ENCODE measurements at regions not wholly inside any gene's neighbourhood (a gene's known extent, or its start where the extent isn't known, plus 50 kb on each side); places are given as distances from the start of the nearest gene placed in this dataset.
A peak's percentile ranks its signal among the peaks of the same experiment; 100 is the strongest.

DNA sequence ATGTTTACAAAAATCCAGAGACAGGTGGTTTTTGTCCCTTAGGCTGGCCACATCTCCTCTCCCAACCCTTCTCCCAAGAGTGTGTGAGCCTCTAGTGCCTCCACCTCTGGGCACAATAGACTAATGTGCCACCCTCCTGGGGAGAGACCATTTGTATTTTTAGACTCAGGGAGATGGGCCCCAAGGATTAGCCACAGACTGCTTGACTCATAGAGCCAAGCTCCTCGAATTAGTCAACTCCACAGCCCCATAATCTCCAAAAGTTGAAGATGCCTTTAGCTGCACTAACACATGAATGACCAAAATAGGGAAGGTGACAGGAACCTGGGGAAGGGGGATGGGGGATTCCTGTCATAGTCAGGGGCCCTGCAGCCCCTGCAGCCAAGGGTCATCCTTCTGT lies 53.0 kb upstream of the LRRC32 start (continued):
- no peak for TF ChIP-seq ELF1 (IDR thresholded peaks at IDR 0.05; ENCODE audit: borderline replicate concordance, low read depth)
- TF ChIP-seq, protein P1, sequence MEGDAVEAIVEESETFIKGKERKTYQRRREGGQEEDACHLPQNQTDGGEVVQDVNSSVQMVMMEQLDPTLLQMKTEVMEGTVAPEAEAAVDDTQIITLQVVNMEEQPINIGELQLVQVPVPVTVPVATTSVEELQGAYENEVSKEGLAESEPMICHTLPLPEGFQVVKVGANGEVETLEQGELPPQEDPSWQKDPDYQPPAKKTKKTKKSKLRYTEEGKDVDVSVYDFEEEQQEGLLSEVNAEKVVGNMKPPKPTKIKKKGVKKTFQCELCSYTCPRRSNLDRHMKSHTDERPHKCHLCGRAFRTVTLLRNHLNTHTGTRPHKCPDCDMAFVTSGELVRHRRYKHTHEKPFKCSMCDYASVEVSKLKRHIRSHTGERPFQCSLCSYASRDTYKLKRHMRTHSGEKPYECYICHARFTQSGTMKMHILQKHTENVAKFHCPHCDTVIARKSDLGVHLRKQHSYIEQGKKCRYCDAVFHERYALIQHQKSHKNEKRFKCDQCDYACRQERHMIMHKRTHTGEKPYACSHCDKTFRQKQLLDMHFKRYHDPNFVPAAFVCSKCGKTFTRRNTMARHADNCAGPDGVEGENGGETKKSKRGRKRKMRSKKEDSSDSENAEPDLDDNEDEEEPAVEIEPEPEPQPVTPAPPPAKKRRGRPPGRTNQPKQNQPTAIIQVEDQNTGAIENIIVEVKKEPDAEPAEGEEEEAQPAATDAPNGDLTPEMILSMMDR (IDR thresholded peaks at IDR 0.05 in 2 of 3, conservative IDR thresholded peaks at IDR 0.05 in 1 of 3; ENCODE audit: borderline replicate concordance in 1 of 3, insufficient read depth in 1 of 3, low read depth in 2 of 3, low read length in 2 of 3) = no peak
- TF ChIP-seq POLR2AphosphoS5 (IDR thresholded peaks at IDR 0.05; ENCODE audit: low read depth, low read length) = no peak
- TF ChIP-seq EGR1 (IDR thresholded peaks at IDR 0.05; ENCODE audit: low read depth) = no peak
- TF ChIP-seq, protein P2, sequence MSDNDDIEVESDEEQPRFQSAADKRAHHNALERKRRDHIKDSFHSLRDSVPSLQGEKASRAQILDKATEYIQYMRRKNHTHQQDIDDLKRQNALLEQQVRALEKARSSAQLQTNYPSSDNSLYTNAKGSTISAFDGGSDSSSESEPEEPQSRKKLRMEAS (IDR thresholded peaks at IDR 0.05) = no peak
- no peak for TF ChIP-seq YY1 (IDR thresholded peaks at IDR 0.05; ENCODE audit: extremely low read depth, insufficient replicate concordance, low read depth, low read length)

DNA sequence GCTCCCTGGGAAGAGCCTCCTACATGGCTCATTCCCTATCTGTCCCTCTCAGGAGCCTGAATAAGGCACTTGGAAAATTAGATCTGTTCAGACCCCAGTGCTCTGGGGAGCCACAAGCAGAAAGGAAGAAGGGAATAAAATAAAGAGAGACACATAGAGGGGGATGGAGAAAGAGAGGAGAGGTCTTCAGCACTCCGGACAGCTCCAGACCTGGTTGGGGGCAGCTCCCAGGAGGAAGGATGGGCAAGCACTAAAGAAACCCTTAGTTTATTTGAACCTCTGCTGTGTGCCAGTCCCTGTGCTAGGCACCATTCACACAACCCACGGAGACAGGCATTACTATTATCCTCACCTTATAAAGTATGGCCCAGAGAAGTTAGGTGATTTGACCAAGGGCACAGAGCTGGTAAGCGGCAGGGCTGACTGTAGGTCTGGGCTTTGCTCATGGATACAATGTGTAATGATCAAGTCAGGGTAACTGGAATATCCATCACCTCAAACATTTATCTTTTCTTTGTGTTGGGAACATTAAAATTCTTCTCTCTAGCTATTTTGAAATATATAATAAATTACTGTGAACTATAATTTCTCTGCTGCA lies 53.7 kb upstream of the LRRC32 start:
- RAD21 ChIA-PET (ENCODE audit: low non-redundant PET in 1 of 2, low total read pairs in 2 of 2, uncharacterized antibody in 2 of 2, unreplicated experiment in 2 of 2) = interaction anchor here in 1 of 2 experiments (0.5 kb wide), 1 partner anchor 216 kb away, joined by 3 read pairs; no protein-coding TSS in a partner anchor
- no peaks in the 10 kb centered on the region for H4K20me1 ChIP-seq (ENCODE audit: insufficient read depth)
- no peaks in the 10 kb centered on the region for H3K9me2 ChIP-seq (ENCODE audit: insufficient read depth)
- peaks cover 49% of the 10 kb centered on the region for H3K27me3 ChIP-seq (ENCODE audit: insufficient read depth, low read length)
- no peak overlapping the region for H2AFZ ChIP-seq (ENCODE audit: low read depth, low read length, poor library complexity, severe bottlenecking)
- TF ChIP-seq, protein P3, sequence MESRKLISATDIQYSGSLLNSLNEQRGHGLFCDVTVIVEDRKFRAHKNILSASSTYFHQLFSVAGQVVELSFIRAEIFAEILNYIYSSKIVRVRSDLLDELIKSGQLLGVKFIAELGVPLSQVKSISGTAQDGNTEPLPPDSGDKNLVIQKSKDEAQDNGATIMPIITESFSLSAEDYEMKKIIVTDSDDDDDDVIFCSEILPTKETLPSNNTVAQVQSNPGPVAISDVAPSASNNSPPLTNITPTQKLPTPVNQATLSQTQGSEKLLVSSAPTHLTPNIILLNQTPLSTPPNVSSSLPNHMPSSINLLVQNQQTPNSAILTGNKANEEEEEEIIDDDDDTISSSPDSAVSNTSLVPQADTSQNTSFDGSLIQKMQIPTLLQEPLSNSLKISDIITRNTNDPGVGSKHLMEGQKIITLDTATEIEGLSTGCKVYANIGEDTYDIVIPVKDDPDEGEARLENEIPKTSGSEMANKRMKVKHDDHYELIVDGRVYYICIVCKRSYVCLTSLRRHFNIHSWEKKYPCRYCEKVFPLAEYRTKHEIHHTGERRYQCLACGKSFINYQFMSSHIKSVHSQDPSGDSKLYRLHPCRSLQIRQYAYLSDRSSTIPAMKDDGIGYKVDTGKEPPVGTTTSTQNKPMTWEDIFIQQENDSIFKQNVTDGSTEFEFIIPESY (IDR thresholded peaks at IDR 0.05; ENCODE audit: extremely low read depth, insufficient replicate concordance, low read length) = no peak
- TF ChIP-seq, protein P4, sequence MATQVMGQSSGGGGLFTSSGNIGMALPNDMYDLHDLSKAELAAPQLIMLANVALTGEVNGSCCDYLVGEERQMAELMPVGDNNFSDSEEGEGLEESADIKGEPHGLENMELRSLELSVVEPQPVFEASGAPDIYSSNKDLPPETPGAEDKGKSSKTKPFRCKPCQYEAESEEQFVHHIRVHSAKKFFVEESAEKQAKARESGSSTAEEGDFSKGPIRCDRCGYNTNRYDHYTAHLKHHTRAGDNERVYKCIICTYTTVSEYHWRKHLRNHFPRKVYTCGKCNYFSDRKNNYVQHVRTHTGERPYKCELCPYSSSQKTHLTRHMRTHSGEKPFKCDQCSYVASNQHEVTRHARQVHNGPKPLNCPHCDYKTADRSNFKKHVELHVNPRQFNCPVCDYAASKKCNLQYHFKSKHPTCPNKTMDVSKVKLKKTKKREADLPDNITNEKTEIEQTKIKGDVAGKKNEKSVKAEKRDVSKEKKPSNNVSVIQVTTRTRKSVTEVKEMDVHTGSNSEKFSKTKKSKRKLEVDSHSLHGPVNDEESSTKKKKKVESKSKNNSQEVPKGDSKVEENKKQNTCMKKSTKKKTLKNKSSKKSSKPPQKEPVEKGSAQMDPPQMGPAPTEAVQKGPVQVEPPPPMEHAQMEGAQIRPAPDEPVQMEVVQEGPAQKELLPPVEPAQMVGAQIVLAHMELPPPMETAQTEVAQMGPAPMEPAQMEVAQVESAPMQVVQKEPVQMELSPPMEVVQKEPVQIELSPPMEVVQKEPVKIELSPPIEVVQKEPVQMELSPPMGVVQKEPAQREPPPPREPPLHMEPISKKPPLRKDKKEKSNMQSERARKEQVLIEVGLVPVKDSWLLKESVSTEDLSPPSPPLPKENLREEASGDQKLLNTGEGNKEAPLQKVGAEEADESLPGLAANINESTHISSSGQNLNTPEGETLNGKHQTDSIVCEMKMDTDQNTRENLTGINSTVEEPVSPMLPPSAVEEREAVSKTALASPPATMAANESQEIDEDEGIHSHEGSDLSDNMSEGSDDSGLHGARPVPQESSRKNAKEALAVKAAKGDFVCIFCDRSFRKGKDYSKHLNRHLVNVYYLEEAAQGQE (IDR thresholded peaks at IDR 0.05; ENCODE audit: low read depth) = peak; percentile 74
- H3K4me1 ChIP-seq (ENCODE audit: control insufficient read depth in 1 of 2, insufficient read depth in 2 of 2, low read length in 2 of 2) = peaks cover 0 to 10% of the 10 kb centered on the region in 2 experiments; a peak in 2 of 4 replicates
- H3K27ac ChIP-seq (ENCODE audit: low read depth, low read length) = no peak overlapping the region
- ATAC-seq (no peak), DNase-seq (ENCODE audit: low read depth, low spot score) (no peak)
- H3K9ac ChIP-seq (ENCODE audit: low read length) = no peak overlapping the region
- intact Hi-C loops (cut with micrococcal nuclease) = no loop called here
- CTCF ChIA-PET = interaction anchor here (0.8 to 1.6 kb wide), 4 partner anchors 10 to 368 kb away, joined by 3 to 5 read pairs (median 3); no protein-coding TSS in a partner anchor
- H3K4me2 ChIP-seq (ENCODE audit: low read length) = no peak overlapping the region
- no peaks in the 10 kb centered on the region for H3K79me2 ChIP-seq (ENCODE audit: insufficient read depth, low read length)
- H3K9me3 ChIP-seq (ENCODE audit: control insufficient read depth in 1 of 2, insufficient read depth in 1 of 2, low read depth in 1 of 2, low read length in 2 of 2) = no peaks in the 10 kb centered on the region
- no peak overlapping the region for H3K4me3 ChIP-seq (replicated peaks in 1 of 2; ENCODE audit: low read depth in 1 of 2, low read length in 2 of 2)
- no peaks in the 10 kb centered on the region for H3K36me3 ChIP-seq (ENCODE audit: control insufficient read depth in 1 of 2, insufficient read depth in 2 of 2, low read length in 2 of 2)
- POLR2A ChIA-PET = no interaction called here
- no TSS peak for BruUV-seq (replicated peaks)
